HG03571 (cell line): ENCODE measurements at regions not wholly inside any gene's neighbourhood (a gene's known extent, or its start where the extent isn't known, plus 50 kb on each side); places are given as distances from the start of the nearest gene placed in this dataset.
"Not testable (repeated sequence)": the region's sequence is repeated elsewhere in the genome, so short reads cannot be mapped to it uniquely, and the experiment has no call there.

Source experiments
- ATAC-seq: cut with Tn5 transposase; IDR thresholded peaks from one replicate; pipeline ENCODE4 v1.9.1; 2021; ENCODE audit not compliant: unreplicated experiment

DNA sequence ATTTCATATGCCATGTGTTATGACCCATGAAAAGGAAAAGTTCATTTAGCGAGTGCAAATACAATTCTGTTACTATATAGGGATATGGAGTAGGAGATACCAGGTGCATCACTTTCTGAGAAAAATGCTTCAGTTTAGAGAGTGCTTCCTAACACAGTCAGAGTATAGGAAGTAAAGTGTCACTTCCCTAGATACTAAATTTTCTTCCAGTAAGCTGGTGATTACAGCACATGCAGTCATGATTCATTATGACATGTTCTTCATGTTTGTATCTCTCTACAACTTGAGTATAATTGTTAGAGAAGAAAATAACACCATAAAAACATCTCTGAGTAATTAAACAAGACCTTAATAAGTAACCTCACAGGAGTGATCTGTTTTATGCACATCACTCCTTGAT is 837.0 kb downstream of the DNAH5 start:
- ATAC-seq = no peak

GRCh38 chr5:13081116-13081515 is 863.4 kb downstream of the DNAH5 start:
- ATAC-seq = no peak

DNA sequence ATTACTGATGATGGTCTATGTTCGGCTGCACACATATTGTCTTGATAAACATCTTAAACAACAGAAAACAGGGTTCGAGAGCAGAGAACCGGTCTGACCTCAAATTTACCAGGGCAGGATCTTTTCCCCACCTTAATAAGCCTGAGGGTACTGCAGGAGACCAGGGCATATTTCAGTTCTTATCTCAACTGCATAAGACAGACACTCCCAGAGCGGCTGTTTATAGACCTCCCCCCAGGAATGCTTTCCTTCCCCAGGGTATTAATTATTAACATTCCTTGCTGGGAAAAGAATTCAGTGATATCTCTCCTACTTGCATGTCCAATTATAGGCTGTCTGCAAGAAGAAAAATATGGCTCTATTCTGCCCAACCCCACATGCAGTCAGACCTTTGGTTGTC is 871.6 kb downstream of the DNAH5 start:
- not testable (repeated sequence) for ATAC-seq

DNA sequence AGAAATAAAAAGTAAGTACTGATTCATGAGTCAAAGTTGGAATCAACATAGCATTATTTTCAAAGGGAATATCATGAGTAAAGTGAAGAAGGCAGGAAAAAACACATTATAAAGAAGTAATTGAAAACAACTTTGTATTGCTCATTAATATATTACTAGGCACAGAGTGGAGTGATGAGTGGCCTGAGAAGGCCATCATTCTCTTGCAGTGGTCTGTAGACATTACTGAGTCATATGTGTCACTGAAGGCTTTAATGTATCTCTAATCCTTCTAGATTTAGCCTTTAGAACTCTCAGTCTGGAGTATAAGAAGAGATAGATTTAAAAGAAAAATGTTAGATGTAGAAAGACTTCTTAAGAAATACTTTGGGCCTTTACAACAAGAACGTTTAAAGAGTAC is 881.4 kb downstream of the DNAH5 start:
- ATAC-seq = no peak

DNA sequence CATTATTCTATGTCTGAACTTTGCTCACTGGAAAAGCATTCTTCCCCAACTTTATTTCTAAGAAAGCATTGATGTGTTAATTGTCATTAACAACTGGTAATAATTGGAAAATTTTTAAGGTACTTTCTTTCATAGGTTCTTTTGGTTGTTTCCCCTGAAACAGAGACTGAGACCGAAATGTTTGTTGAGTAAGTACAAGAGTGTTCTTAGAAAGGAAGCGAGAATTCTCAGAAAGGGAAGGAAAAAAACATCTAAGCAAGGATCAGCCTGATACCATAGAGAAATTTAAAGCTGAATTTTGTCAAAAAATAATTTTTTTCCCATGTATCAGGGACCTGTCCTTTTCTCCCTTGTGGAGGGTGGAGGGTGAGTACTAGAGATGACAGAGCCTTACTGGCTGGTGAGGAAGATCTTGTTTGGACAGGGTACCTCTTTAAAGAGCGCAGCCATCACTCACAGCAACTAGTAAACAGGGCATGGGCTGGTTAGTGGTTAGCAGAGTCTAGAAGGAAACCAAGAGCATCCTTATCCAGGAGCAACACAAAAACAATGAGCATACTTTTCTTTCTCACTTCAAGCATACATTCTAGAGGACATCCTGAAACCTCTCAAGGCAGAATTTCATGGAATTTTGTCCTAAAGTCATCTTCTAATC is 898.5 kb downstream of the DNAH5 start:
- ATAC-seq = no peak

DNA sequence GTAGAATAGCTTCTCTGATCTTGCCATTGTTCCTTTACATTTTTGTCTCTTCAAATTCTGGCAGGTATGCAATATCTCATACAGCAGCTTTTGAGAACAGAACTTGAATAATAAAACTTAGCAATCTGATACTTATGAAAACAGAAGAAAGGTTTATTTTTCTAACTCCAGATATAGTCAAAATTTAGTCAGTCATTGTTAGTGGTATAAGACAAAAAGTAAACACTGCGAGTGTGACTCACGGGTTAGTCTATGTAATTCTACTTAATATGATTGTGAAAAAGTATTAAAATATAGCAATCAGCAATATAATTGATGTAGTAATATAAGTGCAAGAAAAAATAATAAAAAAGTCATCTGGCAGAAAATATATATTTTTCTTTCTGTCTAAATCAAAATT is 910.4 kb downstream of the DNAH5 start:
- no peak for ATAC-seq

GRCh38 chr5:13029211-13029610 is 915.3 kb downstream of the DNAH5 start:
- ATAC-seq = no peak

DNA sequence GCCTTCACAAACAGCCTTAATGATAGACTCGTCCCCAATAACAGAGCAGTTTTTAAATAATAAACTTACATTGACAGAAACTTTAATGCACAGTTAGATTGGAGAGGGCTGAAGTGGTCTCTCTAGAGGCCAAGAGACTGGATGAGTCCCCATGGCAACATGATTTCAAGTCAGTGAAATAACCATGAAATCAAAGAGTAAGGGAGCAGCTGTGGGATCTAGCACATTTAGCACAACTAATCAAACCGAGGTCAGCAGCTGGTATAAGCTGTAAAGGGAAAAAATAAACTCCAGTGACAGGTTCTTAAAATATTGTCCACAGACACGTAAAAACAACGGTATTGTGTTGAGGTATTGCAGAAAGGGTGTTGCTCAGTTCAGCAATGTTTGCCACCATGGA is 916.6 kb downstream of the DNAH5 start:
- no peak for ATAC-seq

DNA sequence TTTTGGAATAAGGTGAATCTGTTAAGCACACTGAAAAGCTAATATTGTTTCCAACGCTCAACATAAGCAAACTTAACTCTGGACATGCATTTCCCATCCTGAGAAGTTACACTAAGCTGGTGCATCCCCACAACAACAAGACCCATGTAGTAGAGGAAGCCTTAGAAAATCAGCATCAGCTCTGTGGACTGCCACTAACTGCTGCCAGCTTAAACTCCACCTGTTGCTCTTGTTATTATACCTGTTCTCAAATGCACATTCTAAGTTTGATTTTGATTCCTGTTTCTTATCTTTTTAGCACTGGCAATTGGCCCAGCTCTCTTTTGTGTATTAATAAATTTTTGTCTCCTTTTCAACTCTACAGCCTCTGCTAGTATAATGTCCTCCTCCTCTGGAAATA is 924.8 kb downstream of the DNAH5 start:
- ATAC-seq = no peak

DNA sequence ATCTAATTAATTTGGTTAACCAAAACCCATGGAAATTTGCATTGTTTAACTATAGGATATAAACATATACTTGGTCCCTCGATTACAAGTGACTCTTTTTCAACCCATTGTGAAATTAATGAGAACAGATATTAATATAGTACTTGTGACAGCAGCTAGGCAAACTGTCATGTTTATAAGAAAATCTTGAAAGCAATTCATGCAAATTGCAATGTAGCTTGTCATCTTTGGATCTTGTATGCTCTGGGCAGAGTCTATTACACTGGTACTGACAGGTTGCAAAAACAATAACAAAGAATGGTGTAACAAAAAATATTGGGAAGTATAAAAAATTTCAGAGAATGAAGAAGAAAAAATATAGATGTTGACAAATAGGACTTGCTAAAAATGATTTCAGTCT is 941.0 kb downstream of the DNAH5 start:
- no peak for ATAC-seq

DNA sequence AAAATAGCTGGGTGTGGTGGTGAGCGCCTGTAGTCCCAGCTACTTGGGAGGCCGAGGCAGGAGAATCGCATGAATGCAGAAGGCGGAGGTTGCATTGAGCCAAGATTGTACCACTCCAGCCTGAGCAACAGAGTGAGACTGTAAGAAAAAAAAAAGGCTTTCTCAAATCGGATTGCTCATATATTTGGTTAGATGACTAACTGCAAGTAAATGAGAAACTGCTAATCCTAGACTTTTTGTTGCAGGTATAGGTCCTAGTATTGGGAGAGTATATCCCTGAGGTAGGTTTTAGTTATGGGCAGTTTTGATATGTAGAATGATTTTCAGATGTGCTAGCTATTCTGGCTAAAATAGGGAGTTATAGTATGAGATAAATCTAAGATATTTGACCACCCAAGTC is 944.8 kb downstream of the DNAH5 start:
- ATAC-seq = no peak

DNA sequence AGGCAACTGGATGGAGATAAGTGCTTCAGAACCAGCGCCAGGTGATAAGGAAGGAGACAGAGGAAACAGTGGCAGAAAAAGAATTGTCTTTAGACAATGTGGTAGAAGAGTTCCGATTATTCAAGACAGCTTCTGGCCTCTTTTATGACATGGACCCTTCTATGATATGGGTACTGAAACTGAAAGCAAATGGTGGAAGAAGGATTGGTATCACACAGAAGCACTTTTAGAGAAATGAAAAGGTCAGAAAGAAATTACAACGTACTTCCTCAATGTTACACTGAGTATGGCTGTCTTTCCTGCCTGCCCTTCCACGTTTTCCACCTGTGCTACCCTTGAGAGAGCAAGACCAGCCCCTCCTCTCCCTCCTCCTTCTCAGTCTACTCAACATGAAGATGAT is 959.3 kb downstream of the DNAH5 start:
- ATAC-seq = no peak

DNA sequence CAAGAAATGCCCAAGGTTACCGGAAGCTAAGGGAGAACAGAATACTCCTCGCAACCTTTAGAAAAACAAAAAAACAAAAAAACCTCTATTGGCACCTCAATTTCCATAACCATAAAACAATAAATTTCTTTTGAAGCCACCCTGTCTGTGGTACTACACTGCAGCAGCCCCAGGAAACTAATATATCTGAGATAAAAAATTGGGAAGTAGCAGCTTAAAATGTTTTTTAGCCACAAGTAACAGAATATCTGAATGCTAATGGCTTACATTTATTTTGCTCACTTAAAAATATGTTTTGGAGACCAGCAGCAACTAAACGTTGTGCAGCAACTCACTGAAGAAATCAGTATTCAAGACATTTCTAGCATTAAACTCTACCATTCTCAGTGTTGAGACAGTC is 969.6 kb downstream of the DNAH5 start:
- ATAC-seq = no peak

- ATAC-seq = no peak
Measured at GRCh38 chr5:12965804-12966203, 978.7 kb downstream of the DNAH5 start.

- no peak for ATAC-seq
Measured at GRCh38 chr5:12959713-12960112, 984.8 kb downstream of the DNAH5 start.

- ATAC-seq = no peak
Measured at GRCh38 chr5:12952409-12952808, 992.1 kb downstream of the DNAH5 start.

GRCh38 chr5:12951846-12952245 is 992.6 kb downstream of the DNAH5 start:
- ATAC-seq = no peak

- no peak for ATAC-seq
Measured at GRCh38 chr5:12947379-12947778, 997.1 kb downstream of the DNAH5 start.

- not testable (repeated sequence) for ATAC-seq
Measured at GRCh38 chr5:12945477-12945876, 999.0 kb downstream of the DNAH5 start.

DNA sequence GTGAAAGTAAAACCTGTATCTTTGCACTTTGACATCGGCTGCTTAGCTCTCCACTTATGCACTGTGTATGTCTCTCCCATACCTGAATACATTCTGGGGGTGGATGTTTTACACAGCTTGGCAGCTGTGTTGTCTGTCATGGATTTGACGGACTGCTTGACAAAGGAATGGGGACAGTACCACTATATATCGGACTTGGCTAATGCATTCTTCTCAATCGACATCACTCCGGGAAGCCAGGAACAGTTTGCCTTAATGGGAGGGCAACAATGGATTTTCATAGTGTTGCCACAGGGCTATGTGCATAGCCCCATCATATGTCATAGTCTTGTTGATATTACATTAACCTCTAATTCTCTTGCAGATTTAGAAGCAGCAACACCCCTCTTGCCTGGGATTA is 1008.3 kb downstream of the DNAH5 start:
- ATAC-seq = no peak

DNA sequence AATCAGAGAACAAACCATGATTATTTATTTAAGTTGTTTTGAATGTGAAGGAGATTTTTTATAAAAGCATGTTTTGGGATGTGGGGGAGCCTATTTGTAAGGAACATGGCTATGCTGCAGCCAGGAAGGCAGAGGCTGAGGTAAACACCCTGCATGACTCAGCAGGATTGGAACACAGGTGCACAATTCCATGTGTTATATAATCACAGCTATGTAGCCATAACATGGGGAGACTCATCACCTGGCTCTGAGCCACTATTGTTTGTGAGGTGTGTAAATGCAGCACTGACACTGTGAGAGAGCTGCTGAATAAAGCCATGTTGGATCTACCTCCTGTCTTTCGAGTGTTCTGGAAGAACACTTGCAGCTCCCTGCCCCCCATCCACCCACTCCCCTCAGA is 1009.8 kb downstream of the DNAH5 start:
- no peak for ATAC-seq

DNA sequence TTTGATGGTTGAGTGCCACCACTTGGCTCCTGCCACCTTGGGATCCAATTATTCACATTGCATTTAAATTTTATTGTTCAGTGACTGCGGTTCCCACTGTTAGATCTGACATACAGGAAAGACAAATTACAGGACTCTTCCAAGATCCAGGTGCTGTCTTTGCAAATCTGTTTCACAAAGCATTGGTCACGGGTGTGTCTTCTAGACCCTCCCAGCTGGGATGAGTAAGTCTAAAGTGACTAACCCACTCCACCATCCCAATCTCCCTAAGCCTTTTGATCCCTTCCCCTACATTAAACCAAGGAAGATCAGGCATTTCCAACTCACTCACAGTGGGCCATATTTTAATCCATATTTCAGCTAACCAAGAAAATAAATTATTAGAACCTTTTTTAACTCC is 1016.3 kb upstream of the CTNND2 start:
- no peak for ATAC-seq

DNA sequence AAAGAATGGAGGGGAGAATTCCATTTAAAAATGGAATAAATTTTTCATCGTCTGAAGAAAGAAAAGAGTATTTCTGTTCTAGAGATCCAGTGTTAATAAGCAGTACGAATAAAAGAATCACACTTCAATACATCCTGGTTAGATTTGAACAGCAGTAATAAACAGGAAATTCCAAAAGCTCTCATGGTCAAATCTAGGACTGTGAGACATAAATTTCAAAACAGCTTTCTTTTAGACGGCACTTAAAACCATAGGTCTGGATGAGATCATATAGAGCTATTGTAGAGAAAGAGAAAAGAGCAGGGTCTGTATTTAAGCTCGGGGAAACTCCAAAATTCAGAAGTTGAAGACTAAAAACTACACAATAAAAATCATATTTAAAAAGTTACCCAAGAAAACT is 1006.9 kb upstream of the CTNND2 start:
- ATAC-seq = no peak

DNA sequence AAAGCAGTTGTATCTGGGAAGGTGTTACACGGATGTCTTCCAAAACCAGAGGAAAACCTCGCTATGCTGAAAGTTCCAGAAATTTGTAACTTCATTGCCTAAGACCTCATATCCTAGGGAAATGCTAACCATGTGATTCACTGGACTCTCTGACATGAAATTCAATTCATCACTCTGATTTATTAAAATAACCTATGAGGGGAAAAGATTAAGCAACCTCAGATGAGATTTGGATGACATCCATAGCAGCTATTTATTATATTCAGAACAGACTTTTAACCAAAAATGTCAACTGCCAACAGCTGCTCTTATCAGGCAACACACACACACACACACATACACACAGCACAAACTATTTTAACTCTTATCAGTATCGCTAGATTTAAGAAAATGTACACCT is 1006.4 kb upstream of the CTNND2 start:
- no peak for ATAC-seq
